Activated CD8-positive, alpha-beta memory T cell treated with anti-CD3 and anti-CD28 coated beads for 1 hour (primary cell): ENCODE measurements at regions not wholly inside any gene's neighbourhood (a gene's known extent, or its start where the extent isn't known, plus 50 kb on each side); places are given as distances from the start of the nearest gene placed in this dataset.

Source experiments
- DNase-seq, 2 donors: peaks; one replicate each; pipeline ENCODE4 v3.0.0-alpha.2; 2020; ENCODE audit warnings: low read depth in 1 of 2; ENCODE audit errors: extremely low read depth in 1 of 2

- DNase-seq: no peak
Observed at GRCh38 chr1:229191066-229191674, 79.7 kb upstream of the RAB4A start.

- DNase-seq: no peak
Observed at GRCh38 chr1:229192031-229192430, 78.9 kb upstream of the RAB4A start.

- DNase-seq: no peak
Observed at GRCh38 chr1:229192853-229193252, 78.1 kb upstream of the RAB4A start.

GRCh38 chr1:229194096-229194495, 76.8 kb upstream of the RAB4A start:
- no peak for DNase-seq

GRCh38 chr1:229195246-229195645, 75.7 kb upstream of the RAB4A start:
- no peak for DNase-seq

- no peak for DNase-seq
Observed at GRCh38 chr1:229196404-229197264, 74.3 kb upstream of the RAB4A start.

- DNase-seq: no peak
Observed at GRCh38 chr1:229197265-229197585, 73.7 kb upstream of the RAB4A start.

GRCh38 chr1:229199261-229200243, 71.4 kb upstream of the RAB4A start:
- no peak for DNase-seq

- no peak for DNase-seq
Observed at GRCh38 chr1:229203030-229203751, 67.7 kb upstream of the RAB4A start.

GRCh38 chr1:229203991-229204632, 66.8 kb upstream of the RAB4A start:
- DNase-seq: no peak

GRCh38 chr1:229204921-229205777, 65.8 kb upstream of the RAB4A start:
- DNase-seq: no peak

- no peak for DNase-seq
Observed at GRCh38 chr1:229205854-229206253, 65.1 kb upstream of the RAB4A start.

- DNase-seq: no peak
Observed at GRCh38 chr1:229207916-229208315, 63.0 kb upstream of the RAB4A start.

GRCh38 chr1:229208481-229208880, 62.4 kb upstream of the RAB4A start:
- DNase-seq: no peak

GRCh38 chr1:229209386-229209785, 61.5 kb upstream of the RAB4A start:
- no peak for DNase-seq

- no peak for DNase-seq
Observed at GRCh38 chr1:229209816-229210215, 61.1 kb upstream of the RAB4A start.

- DNase-seq: no peak
Observed at GRCh38 chr1:229210844-229211243, 60.1 kb upstream of the RAB4A start.

- DNase-seq: no peak
Observed at GRCh38 chr1:229213797-229214196, 57.1 kb upstream of the RAB4A start.

GRCh38 chr1:229217716-229218115, 53.2 kb upstream of the RAB4A start:
- no peak for DNase-seq
